Naive thymus-derived CD4-positive, alpha-beta T cell (primary cell): ENCODE measurements at regions not wholly inside any gene's neighbourhood (a gene's known extent, or its start where the extent isn't known, plus 50 kb on each side); places are given as distances from the start of the nearest gene placed in this dataset.

ENCODE experiments used
- ATAC-seq: fragments of 150-1000 bp; cut with Tn5 transposase; 2 replicates; pipeline ENCODE4 v1.10.0; 2021; ENCODE audit warnings: mild to moderate bottlenecking, moderate library complexity
- CTCF ChIA-PET: fragments of 350-600 bp; sonication (Branson Sonifier 250); formaldehyde crosslinking; loops from one replicate; lab custom pipeline; 2021; ENCODE audit warnings: antibody characterized with exemption; lab: Charles Lee
- POLR2A ChIA-PET: fragments of 350-600 bp; sonication (Branson Sonifier 250); formaldehyde crosslinking; loops from one replicate; lab custom pipeline; 2021; ENCODE audit warnings: antibody characterized with exemption, inconsistent platforms; lab: Charles Lee
- DNase-seq, 9 donors: peaks; one replicate each; pipeline versions ENCODE4 v3.0.0 to v3.0.0-alpha.2; 2020 to 2022; ENCODE audit warnings: mixed read lengths in 1 of 9
- H3K27ac ChIP-seq: one replicate; pipeline ENCODE4 v1.7.0; 2013; ENCODE audit warnings: mild to moderate bottlenecking, low read depth, low read length, moderate library complexity
- H3K27me3 ChIP-seq, 2 donors: one replicate each; pipeline ENCODE4 v1.7.0; 2013; ENCODE audit warnings: low read length in 2 of 2, mild to moderate bottlenecking in 2 of 2, moderate library complexity in 2 of 2; ENCODE audit not compliant: control insufficient read depth in 2 of 2, insufficient read depth in 2 of 2
- H3K36me3 ChIP-seq, 3 experiments: 1 replicate in 2 of 3; 2 replicates in 1 of 3; pipeline ENCODE4 v1.7.0; 2013; ENCODE audit warnings: low read length in 3 of 3, mild to moderate bottlenecking in 3 of 3, moderate library complexity in 1 of 3; ENCODE audit not compliant: insufficient read depth in 3 of 3, control insufficient read depth in 2 of 3
- H3K4me1 ChIP-seq, 2 donors: one replicate each; pipeline ENCODE4 v1.7.0; 2013; ENCODE audit warnings: low read length in 2 of 2, mild to moderate bottlenecking in 2 of 2, moderate library complexity in 1 of 2; ENCODE audit not compliant: control insufficient read depth in 2 of 2, insufficient read depth in 2 of 2
- H3K4me3 ChIP-seq: 2 replicates; pipeline ENCODE4 v1.7.0; 2013; ENCODE audit warnings: mild to moderate bottlenecking, low read length
- H3K9me3 ChIP-seq, 3 experiments: 1 replicate in 2 of 3; 2 replicates in 1 of 3; pipeline ENCODE4 v1.7.0; 2013; ENCODE audit warnings: low read length in 3 of 3; ENCODE audit not compliant: control insufficient read depth in 2 of 3
- H3K27ac Mint-ChIP-seq, 9 donors: one replicate each; pipeline ENCODE4 v1.8.0; 2020 to 2022; ENCODE audit warnings: mixed read lengths in 9 of 9, mild to moderate bottlenecking in 8 of 9, moderate library complexity in 5 of 9, inconsistent platforms in 2 of 9
- H3K27me3 Mint-ChIP-seq, 5 donors: one replicate each; pipeline ENCODE4 v1.8.0; 2021 to 2022; ENCODE audit warnings: mixed read lengths in 5 of 5, mild to moderate bottlenecking in 1 of 5
- H3K36me3 Mint-ChIP-seq, 5 donors: one replicate each; pipeline ENCODE4 v1.8.0; 2020 to 2022; ENCODE audit warnings: mixed read lengths in 5 of 5, mild to moderate bottlenecking in 3 of 5, inconsistent platforms in 1 of 5
- H3K4me1 Mint-ChIP-seq, 7 donors: one replicate each; pipeline ENCODE4 v1.8.0; 2020 to 2022; ENCODE audit warnings: mixed read lengths in 7 of 7, mild to moderate bottlenecking in 3 of 7, inconsistent platforms in 1 of 7
- H3K4me3 Mint-ChIP-seq, 10 donors: one replicate each; pipeline ENCODE4 v1.8.0; 2020 to 2022; ENCODE audit warnings: mild to moderate bottlenecking in 10 of 10, mixed read lengths in 10 of 10, moderate library complexity in 6 of 10, inconsistent platforms in 2 of 10
- H3K9me3 Mint-ChIP-seq, 11 donors: one replicate each; pipeline ENCODE4 v1.8.0; 2020 to 2022; ENCODE audit warnings: mixed read lengths in 11 of 11, mild to moderate bottlenecking in 4 of 11, inconsistent platforms in 1 of 11, moderate library complexity in 1 of 11
- intact Hi-C, 2 donors: fragments of 100-400 bp; cut with micrococcal nuclease; formaldehyde crosslinking; loops; one replicate each; pipeline ENCODE4 v1.15.1; 2023

GRCh38 chr10:121063744-121064143 lies 212.6 kb downstream of the WDR11 start:
- H3K9me3 Mint-ChIP-seq = peaks cover 0 to 8% (median 0%) of the 10 kb centered on the region in 11 donors
- H3K27ac Mint-ChIP-seq = no peak overlapping the region
- no peaks in the 10 kb centered on the region for H3K9me3 ChIP-seq
- peaks cover 0 to 2% (median 0%) of the 10 kb centered on the region in 7 donors for H3K4me1 Mint-ChIP-seq
- no peaks in the 10 kb centered on the region for H3K27me3 ChIP-seq
- DNase-seq (no peak), ATAC-seq (no peak)
- peaks cover 0 to 10% (median 5%) of the 10 kb centered on the region in 5 donors for H3K27me3 Mint-ChIP-seq
- POLR2A ChIA-PET = no interaction called here
- CTCF ChIA-PET = no interaction called here
- H3K4me3 ChIP-seq = no peak overlapping the region
- intact Hi-C loops = no loop called here
- no peaks in the 10 kb centered on the region for H3K36me3 Mint-ChIP-seq
- no peaks in the 10 kb centered on the region for H3K36me3 ChIP-seq
- no peak overlapping the region for H3K27ac ChIP-seq
- H3K4me1 ChIP-seq = no peaks in the 10 kb centered on the region
- no peak overlapping the region for H3K4me3 Mint-ChIP-seq

- Mint-ChIP-seq H3K4me1 (peaks cover 0 to 2% (median 0%) of the 10 kb centered on the region in 7 donors), H3K36me3 (no peaks in the 10 kb centered on the region), H3K27ac (no peak overlapping the region), H3K27me3 (peaks cover 0 to 10% (median 4%) of the 10 kb centered on the region in 5 donors), H3K4me3 (no peak overlapping the region), H3K9me3 (peaks cover 0 to 8% (median 0%) of the 10 kb centered on the region in 11 donors)
- Histone ChIP-seq H3K9me3 (no peaks in the 10 kb centered on the region), H3K27ac (no peak overlapping the region), H3K36me3 (no peaks in the 10 kb centered on the region), H3K4me1 (no peaks in the 10 kb centered on the region), H3K27me3 (no peaks in the 10 kb centered on the region), H3K4me3 (no peak overlapping the region)
- DNase-seq (no peak), ATAC-seq (no peak)
- intact Hi-C loops = no loop called here
- POLR2A ChIA-PET = no interaction called here
- CTCF ChIA-PET = no interaction called here
Measured at GRCh38 chr10:121064491-121064890, 213.3 kb downstream of the WDR11 start.

GRCh38 chr10:121065330-121065729 lies 214.2 kb downstream of the WDR11 start:
- H3K36me3 ChIP-seq = no peaks in the 10 kb centered on the region
- POLR2A ChIA-PET = no interaction called here
- Mint-ChIP-seq H3K36me3 (no peaks in the 10 kb centered on the region), H3K4me1 (peaks cover 0 to 2% (median 0%) of the 10 kb centered on the region in 7 donors), H3K4me3 (no peak overlapping the region), H3K27ac (no peak overlapping the region), H3K9me3 (peaks cover 0 to 9% (median 0%) of the 10 kb centered on the region in 11 donors), H3K27me3 (peaks cover 0 to 10% (median 4%) of the 10 kb centered on the region in 5 donors)
- CTCF ChIA-PET = no interaction called here
- H3K27me3 ChIP-seq = no peaks in the 10 kb centered on the region
- DNase-seq = no peak
- H3K9me3 ChIP-seq = no peaks in the 10 kb centered on the region
- intact Hi-C loops = no loop called here
- ATAC-seq = no peak
- no peak overlapping the region for H3K27ac ChIP-seq
- no peak overlapping the region for H3K4me3 ChIP-seq
- no peaks in the 10 kb centered on the region for H3K4me1 ChIP-seq

GRCh38 chr10:121069061-121069850 lies 218.1 kb downstream of the WDR11 start:
- Histone ChIP-seq H3K27ac (no peak overlapping the region), H3K36me3 (no peaks in the 10 kb centered on the region), H3K4me1 (no peaks in the 10 kb centered on the region), H3K27me3 (no peaks in the 10 kb centered on the region), H3K4me3 (no peak overlapping the region), H3K9me3 (no peaks in the 10 kb centered on the region)
- POLR2A ChIA-PET = no interaction called here
- H3K4me3 Mint-ChIP-seq = no peak overlapping the region
- peaks cover 0 to 9% (median 0%) of the 10 kb centered on the region in 11 donors for H3K9me3 Mint-ChIP-seq
- H3K27me3 Mint-ChIP-seq = peaks cover 0 to 15% (median 0%) of the 10 kb centered on the region in 5 donors
- H3K36me3 Mint-ChIP-seq = no peaks in the 10 kb centered on the region
- intact Hi-C loops = no loop called here
- DNase-seq (no peak), ATAC-seq (peak; percentile 51)
- H3K27ac Mint-ChIP-seq = no peak overlapping the region
- H3K4me1 Mint-ChIP-seq = no peaks in the 10 kb centered on the region
- CTCF ChIA-PET = no interaction called here

DNA sequence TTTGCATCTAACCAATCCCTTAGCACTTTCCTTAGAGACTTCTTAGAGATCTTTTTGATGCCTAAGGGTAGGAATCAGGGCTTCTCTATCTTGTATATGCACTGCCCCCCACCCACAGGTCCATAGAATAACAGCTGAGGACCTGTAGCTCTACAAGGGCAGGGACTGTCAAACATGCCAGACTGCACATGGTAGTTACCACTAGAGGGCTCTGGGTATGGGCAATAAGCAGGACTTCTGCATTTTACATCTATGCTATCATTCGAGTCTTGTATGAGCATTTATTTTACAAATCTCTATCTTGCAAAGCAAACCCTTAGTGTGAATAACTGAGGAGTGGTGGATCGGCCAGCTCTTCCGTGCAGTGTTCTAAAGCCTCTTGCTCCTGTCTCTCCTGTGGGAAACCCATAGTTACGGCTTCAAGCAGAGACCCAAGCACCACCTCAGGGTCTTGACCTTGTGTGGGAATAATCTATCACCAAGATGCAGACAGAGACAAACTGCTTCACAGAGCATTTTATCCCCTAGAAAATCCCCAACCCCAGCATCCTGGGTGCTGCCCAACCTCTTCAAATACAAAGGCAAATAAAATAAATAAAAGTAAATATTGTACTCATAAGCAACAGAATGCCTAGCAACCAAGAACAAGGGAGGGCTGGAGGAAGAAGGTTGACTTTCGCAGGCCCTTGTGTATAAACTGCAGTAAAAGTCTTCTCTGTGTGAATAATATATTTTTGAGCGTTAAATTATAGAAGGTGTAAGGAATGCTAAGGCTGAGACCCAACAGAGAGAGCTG lies 219.3 kb downstream of the WDR11 start:
- no peak overlapping the region for H3K4me3 ChIP-seq
- CTCF ChIA-PET = no interaction called here
- no peaks in the 10 kb centered on the region for H3K9me3 ChIP-seq
- H3K27ac Mint-ChIP-seq = no peak overlapping the region
- DNase-seq (no peak), ATAC-seq (no peak)
- H3K27me3 Mint-ChIP-seq = peaks cover 0 to 15% (median 0%) of the 10 kb centered on the region in 5 donors
- no peak overlapping the region for H3K4me3 Mint-ChIP-seq
- no peaks in the 10 kb centered on the region for H3K4me1 Mint-ChIP-seq
- no peaks in the 10 kb centered on the region for H3K4me1 ChIP-seq
- POLR2A ChIA-PET = no interaction called here
- intact Hi-C loops = no loop called here
- H3K36me3 Mint-ChIP-seq = no peaks in the 10 kb centered on the region
- no peaks in the 10 kb centered on the region for H3K27me3 ChIP-seq
- no peaks in the 10 kb centered on the region for H3K36me3 ChIP-seq
- no peak overlapping the region for H3K27ac ChIP-seq
- H3K9me3 Mint-ChIP-seq = peaks cover 0 to 9% (median 0%) of the 10 kb centered on the region in 11 donors

DNA sequence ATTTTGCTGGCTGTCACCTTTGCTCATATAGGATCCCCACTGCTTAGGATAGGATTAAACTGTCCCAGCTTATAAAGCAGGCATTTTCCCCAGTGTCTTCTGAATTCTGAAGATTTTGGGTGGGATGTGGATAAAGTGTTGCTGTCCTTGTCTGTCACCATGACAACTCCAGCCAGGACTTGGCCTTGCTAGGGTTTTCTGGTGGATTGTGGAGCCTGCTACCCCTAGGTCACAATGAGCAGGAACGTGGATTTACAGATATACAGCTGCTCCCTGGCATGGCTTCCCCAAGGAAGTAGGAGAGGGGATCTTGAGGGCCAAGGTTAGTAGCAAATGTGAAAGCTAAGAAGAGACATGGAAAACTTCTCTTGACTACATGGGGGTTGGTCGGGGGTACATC lies 220.7 kb downstream of the WDR11 start:
- no peak overlapping the region for H3K27ac ChIP-seq
- intact Hi-C loops = no loop called here
- no peaks in the 10 kb centered on the region for H3K4me1 ChIP-seq
- H3K4me3 ChIP-seq = no peak overlapping the region
- ChIA-PET POLR2A (no interaction called here), CTCF (no interaction called here)
- H3K9me3 ChIP-seq = no peaks in the 10 kb centered on the region
- H3K4me3 Mint-ChIP-seq = no peak overlapping the region
- DNase-seq (no peak), ATAC-seq (no peak)
- H3K36me3 ChIP-seq = no peaks in the 10 kb centered on the region
- H3K4me1 Mint-ChIP-seq = no peaks in the 10 kb centered on the region
- H3K9me3 Mint-ChIP-seq = peaks cover 0 to 9% (median 0%) of the 10 kb centered on the region in 11 donors
- no peaks in the 10 kb centered on the region for H3K27me3 ChIP-seq
- H3K27me3 Mint-ChIP-seq = peaks cover 0 to 15% (median 0%) of the 10 kb centered on the region in 5 donors
- H3K36me3 Mint-ChIP-seq = no peaks in the 10 kb centered on the region
- H3K27ac Mint-ChIP-seq = no peak overlapping the region
